ENCODE measurements at regions not wholly inside any gene's neighbourhood (a gene's known extent, or its start where the extent isn't known, plus 50 kb on each side); places are given as distances from the start of the nearest gene placed in this dataset.
A peak's percentile ranks its signal among the peaks of the same experiment; 100 is the strongest.
"Not testable (repeated sequence)": the region's sequence is repeated elsewhere in the genome, so short reads cannot be mapped to it uniquely, and the experiment has no call there.

DNA sequence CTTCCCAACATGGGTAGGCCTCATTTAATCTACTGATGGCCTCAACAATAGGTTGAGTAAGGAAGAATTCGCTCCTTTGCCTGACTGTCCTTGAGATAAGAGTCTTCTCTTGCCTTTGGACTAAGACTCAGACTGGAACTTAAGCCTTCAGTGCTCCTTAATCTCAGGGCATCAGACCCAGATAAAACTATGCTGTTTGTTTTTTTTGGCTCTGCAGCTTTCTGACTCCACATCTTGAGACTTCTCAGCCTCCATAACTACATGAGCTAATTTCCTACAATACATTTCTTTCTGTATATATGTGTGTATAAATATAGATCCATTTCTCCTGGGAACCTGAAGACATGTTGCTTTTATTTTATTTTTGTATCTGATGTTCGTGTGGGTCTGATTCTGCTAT is 1470.7 kb upstream of the PRMT6 start:
- Histone ChIP-seq H3K4me3 (ENCODE audit: low read depth, low read length) (no peak overlapping the region), H3K36me3 (ENCODE audit: control insufficient read depth, insufficient read depth, low read length) (no peaks in the 10 kb centered on the region), H3K27me3 (ENCODE audit: control insufficient read depth, insufficient read depth, low read length) (no peaks in the 10 kb centered on the region)
- no peak for DNase-seq (ENCODE audit: low read depth)
- TF ChIP-seq, protein P1, sequence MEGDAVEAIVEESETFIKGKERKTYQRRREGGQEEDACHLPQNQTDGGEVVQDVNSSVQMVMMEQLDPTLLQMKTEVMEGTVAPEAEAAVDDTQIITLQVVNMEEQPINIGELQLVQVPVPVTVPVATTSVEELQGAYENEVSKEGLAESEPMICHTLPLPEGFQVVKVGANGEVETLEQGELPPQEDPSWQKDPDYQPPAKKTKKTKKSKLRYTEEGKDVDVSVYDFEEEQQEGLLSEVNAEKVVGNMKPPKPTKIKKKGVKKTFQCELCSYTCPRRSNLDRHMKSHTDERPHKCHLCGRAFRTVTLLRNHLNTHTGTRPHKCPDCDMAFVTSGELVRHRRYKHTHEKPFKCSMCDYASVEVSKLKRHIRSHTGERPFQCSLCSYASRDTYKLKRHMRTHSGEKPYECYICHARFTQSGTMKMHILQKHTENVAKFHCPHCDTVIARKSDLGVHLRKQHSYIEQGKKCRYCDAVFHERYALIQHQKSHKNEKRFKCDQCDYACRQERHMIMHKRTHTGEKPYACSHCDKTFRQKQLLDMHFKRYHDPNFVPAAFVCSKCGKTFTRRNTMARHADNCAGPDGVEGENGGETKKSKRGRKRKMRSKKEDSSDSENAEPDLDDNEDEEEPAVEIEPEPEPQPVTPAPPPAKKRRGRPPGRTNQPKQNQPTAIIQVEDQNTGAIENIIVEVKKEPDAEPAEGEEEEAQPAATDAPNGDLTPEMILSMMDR (IDR thresholded peaks at IDR 0.05; ENCODE audit: insufficient read depth, low read length, poor library complexity, severe bottlenecking) = no peak

DNA sequence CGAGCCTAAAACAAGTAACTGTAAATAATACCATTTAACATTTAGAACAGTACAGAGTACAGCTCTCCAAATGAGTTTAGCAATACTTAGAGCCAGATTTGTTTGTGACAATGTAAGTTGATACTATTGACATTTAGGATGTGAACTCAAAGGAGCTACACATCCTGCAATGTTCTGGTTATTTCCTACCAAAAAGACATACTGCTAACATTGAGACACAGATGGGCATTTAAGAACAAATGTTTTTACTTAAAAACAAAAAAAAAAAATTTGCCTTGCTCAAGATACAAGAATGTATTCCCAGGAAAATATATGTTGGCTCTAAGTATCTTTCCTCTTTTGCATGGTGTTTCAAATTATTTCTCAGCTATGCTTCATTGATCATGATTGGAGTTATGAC is 1464.8 kb upstream of the PRMT6 start:
- Histone ChIP-seq H3K4me3 (ENCODE audit: low read depth, low read length) (no peak overlapping the region), H3K27me3 (ENCODE audit: control insufficient read depth, insufficient read depth, low read length) (no peaks in the 10 kb centered on the region), H3K36me3 (ENCODE audit: control insufficient read depth, insufficient read depth, low read length) (no peaks in the 10 kb centered on the region)
- TF ChIP-seq, protein P1 (IDR thresholded peaks at IDR 0.05; ENCODE audit: insufficient read depth, low read length, poor library complexity, severe bottlenecking) = no peak
- no peak for DNase-seq (ENCODE audit: low read depth)

DNA sequence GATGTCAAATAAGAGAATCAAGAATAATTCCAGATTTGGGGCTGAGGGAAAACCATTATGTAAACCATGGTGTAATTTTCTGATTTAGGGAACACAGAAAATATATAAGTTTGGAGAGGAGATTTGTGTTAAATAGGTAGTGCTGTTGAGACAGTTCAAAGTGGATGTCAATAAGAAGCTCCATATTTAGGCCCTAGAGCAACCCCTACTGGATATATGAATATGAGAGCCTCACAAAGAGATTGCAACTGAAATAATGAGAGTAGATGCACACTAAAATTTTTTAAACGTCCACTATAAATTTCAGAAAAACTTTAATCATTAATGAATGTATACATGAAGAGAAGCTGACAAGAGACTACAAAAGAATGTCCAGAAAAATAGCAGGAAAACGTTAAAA is 1447.8 kb upstream of the PRMT6 start:
- TF ChIP-seq, protein P1 (IDR thresholded peaks at IDR 0.05; ENCODE audit: insufficient read depth, low read length, poor library complexity, severe bottlenecking) = no peak
- Histone ChIP-seq H3K4me3 (ENCODE audit: low read depth, low read length) (no peak overlapping the region), H3K36me3 (ENCODE audit: control insufficient read depth, insufficient read depth, low read length) (no peaks in the 10 kb centered on the region), H3K27me3 (ENCODE audit: control insufficient read depth, insufficient read depth, low read length) (no peaks in the 10 kb centered on the region)
- no peak for DNase-seq (ENCODE audit: low read depth)

DNA sequence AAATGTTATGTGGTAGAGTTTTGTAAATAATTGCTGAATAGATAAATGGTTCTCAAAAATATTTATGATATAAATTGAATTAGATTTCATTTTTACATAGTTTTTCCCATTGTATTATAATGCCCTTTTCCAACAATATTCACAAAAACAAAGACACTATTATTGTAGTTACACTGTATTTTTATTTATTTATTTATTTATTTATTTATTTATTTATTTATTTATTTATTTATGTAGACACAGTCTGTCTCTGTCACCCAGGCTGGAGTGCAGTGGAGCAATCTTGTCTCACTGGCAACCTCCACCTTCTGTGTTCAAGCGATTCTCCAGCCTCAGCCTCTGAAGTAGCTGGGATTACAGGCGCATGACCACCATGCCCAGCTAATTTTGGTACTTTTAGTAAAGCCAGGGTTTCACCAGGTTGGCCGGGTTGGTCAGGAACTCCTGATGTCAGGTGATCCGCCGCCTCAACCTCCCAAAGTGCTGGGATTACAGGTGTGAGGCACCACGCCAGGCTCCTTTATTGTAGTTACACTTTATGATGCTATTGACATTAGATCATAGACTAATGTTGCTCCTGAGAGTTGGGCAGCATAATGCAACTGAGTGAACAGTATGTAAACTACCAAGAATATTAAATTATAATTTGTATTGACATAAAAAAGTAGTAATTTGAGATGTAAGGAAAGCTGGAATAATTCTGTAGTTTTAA is 1430.0 kb upstream of the PRMT6 start:
- Histone ChIP-seq H3K27me3 (ENCODE audit: control insufficient read depth, insufficient read depth, low read length) (no peaks in the 10 kb centered on the region), H3K4me3 (ENCODE audit: low read depth, low read length) (no peak overlapping the region), H3K36me3 (ENCODE audit: control insufficient read depth, insufficient read depth, low read length) (no peaks in the 10 kb centered on the region)
- TF ChIP-seq, protein P1 (IDR thresholded peaks at IDR 0.05; ENCODE audit: insufficient read depth, low read length, poor library complexity, severe bottlenecking) = no peak
- DNase-seq (ENCODE audit: low read depth) = no peak

DNA sequence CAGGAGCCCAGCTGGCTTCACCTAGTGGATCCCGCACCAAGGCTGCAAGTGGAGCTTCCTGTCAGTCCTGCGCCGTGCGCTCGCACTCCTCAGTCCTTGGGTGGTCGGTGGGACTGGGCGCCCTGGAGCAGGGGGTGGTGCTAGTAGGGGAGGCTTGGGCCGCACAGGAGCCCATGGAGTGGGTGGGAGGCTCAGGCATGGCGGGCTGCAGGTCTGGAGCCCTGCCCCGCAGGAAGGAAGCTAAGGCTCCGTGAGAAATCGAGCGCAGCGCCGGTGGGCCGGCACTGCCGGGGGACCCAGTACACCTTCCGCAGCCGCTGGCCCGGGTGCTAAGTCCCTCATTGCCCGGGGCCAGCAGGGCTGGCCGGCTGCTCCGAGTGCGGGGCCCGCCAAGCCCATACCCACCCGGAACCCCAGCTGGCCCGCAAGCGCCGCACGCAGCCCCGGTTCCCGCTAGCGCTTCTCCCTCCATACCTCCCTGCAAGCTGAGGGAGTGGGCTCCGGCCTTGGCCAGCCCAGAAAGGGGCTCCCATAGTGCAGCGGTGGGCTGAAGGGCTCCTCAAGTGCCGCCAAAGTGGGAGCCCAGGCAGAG is 1425.2 kb upstream of the PRMT6 start:
- not testable (repeated sequence) for H3K4me3 ChIP-seq (ENCODE audit: low read depth, low read length); H3K27me3 ChIP-seq (ENCODE audit: control insufficient read depth, insufficient read depth, low read length); DNase-seq (ENCODE audit: low read depth); H3K36me3 ChIP-seq (ENCODE audit: control insufficient read depth, insufficient read depth, low read length)

DNA sequence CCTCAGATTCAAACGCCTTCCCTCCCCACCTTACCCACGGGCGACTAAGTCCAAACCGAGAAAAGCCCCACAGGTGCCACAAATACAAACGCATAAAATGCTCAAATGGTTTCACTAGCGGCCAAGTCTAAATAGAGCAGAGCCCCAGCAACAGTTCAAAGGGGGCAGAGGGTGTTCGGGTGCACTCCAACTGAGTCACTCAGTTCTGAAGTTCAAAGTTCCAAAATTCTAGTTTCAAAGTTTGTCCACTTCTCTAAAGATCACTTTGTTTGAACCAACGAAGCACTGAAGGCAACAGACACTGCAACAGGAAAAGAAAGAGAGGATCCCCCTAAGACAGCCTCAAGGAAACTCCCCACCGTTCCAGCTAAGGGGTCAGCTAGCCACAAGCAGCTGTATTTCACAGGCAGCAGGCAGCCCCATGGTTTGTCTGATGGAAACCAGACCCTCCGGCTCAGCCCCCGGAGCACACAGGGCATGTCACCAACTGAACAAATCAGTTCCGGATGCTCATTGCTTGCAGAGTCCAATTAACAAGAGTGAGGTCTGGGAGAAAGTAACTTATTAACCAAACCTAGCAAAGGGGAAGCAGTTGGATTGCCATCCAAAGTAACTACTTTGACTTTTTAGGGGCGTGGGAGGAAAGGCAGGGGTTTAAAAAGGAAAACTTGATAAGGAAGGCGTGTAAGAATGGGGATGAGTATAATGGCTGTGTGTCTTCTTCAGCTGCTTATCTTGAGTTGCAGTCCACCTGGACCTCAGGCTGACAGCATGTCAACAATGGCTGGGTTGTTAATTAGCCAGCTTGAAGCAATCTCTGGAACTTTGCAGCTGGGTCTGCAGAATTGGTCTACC is 1423.9 kb upstream of the PRMT6 start:
- TF ChIP-seq, protein P1 (IDR thresholded peaks at IDR 0.05; ENCODE audit: insufficient read depth, low read length, poor library complexity, severe bottlenecking) = no peak
- H3K36me3 ChIP-seq (ENCODE audit: control insufficient read depth, insufficient read depth, low read length) = no peaks in the 10 kb centered on the region
- H3K4me3 ChIP-seq (ENCODE audit: low read depth, low read length) = no peak overlapping the region
- H3K27me3 ChIP-seq (ENCODE audit: control insufficient read depth, insufficient read depth, low read length) = no peaks in the 10 kb centered on the region
- peak; percentile 39 for DNase-seq (ENCODE audit: low read depth)
